ENCODE measurements at regions not wholly inside any gene's neighbourhood (a gene's known extent, or its start where the extent isn't known, plus 50 kb on each side); places are given as distances from the start of the nearest gene placed in this dataset.

- TF ChIP-seq CTCF (conservative IDR thresholded peaks at IDR 0.05) (no peak), EZH2 (IDR thresholded peaks at IDR 0.05; ENCODE audit: low read depth) (no peak)
These were observed 98.9 kb upstream of the EGLN3 start for GRCh38 chr14:34049790-34050189.
